Right lobe of liver (tissue), 4 donors: ENCODE measurements at regions not wholly inside any gene's neighbourhood (a gene's known extent, or its start where the extent isn't known, plus 50 kb on each side); places are given as distances from the start of the nearest gene placed in this dataset.

Experiments used
- POLR2A ChIP-seq: fragments of 450-650 bp; IDR thresholded peaks from one replicate; pipeline ENCODE4 v1.6.1; 2017; ENCODE audit warnings: antibody characterized with exemption, mild to moderate bottlenecking
- TF ChIP-seq, protein P1 (sequence below), 4 donors: fragments of 200-600 bp in 3 of 4; fragments of 450-650 bp in 1 of 4; IDR thresholded peaks; one replicate each; pipeline versions ENCODE4 v1.5.1 to v1.8.0; 2016 to 2022; ENCODE audit warnings: antibody characterized with exemption in 4 of 4, mild to moderate bottlenecking in 2 of 4
- donor health status: DM: no; HTN: no; CAD: no.
- donor health status: DM: no; HTN: no; CAD: no.
- donor health status: DM: no; HTN: yes; CAD: no.

DNA sequence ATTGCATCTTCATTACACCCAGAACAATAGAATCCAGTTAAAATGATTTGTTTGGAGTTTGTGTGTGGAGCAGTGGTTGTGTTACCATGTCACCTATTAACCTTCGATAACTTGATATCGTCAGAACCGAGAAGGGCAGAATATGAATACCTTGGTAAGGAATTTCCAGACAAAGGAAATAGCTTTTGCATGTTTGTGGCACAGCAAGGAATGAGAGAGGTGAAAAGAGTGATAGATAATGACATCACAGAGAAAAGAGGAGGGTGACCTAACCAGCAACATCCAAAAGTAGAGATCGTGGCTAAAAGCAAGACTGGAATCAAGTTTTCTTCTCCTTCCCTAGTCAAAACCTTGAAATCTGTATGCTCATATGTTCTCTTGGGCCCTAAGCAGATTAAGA, 244.6 kb upstream of the NEGR1 start:
- TF ChIP-seq, protein P1, sequence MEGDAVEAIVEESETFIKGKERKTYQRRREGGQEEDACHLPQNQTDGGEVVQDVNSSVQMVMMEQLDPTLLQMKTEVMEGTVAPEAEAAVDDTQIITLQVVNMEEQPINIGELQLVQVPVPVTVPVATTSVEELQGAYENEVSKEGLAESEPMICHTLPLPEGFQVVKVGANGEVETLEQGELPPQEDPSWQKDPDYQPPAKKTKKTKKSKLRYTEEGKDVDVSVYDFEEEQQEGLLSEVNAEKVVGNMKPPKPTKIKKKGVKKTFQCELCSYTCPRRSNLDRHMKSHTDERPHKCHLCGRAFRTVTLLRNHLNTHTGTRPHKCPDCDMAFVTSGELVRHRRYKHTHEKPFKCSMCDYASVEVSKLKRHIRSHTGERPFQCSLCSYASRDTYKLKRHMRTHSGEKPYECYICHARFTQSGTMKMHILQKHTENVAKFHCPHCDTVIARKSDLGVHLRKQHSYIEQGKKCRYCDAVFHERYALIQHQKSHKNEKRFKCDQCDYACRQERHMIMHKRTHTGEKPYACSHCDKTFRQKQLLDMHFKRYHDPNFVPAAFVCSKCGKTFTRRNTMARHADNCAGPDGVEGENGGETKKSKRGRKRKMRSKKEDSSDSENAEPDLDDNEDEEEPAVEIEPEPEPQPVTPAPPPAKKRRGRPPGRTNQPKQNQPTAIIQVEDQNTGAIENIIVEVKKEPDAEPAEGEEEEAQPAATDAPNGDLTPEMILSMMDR (IDR thresholded peaks at IDR 0.05): no peak
- no peak for TF ChIP-seq POLR2A
